ENCODE measurements at regions not wholly inside any gene's neighbourhood (a gene's known extent, or its start where the extent isn't known, plus 50 kb on each side); places are given as distances from the start of the nearest gene placed in this dataset.
"Not testable (repeated sequence)": the region's sequence is repeated elsewhere in the genome, so short reads cannot be mapped to it uniquely, and the experiment has no call there.

- DNase-seq (ENCODE audit: low spot score) = no peak
Measured at GRCh38 chr19:27892500-27892899, 1320.5 kb downstream of the UQCRFS1 start.

- no peak for DNase-seq (ENCODE audit: low spot score)
Measured at GRCh38 chr19:27891411-27891810, 1321.5 kb downstream of the UQCRFS1 start.

GRCh38 chr19:27890696-27891095 is 1322.3 kb downstream of the UQCRFS1 start:
- DNase-seq (ENCODE audit: low spot score) = no peak

- DNase-seq (ENCODE audit: low spot score) = no peak
Measured at GRCh38 chr19:27890206-27890605, 1322.7 kb downstream of the UQCRFS1 start.

- no peak for DNase-seq (ENCODE audit: low spot score)
Measured at GRCh38 chr19:27889156-27889555, 1323.8 kb downstream of the UQCRFS1 start.

GRCh38 chr19:27887946-27888345 is 1325.0 kb downstream of the UQCRFS1 start:
- DNase-seq (ENCODE audit: low spot score) = no peak

GRCh38 chr19:27885359-27885758 is 1327.6 kb downstream of the UQCRFS1 start:
- no peak for DNase-seq (ENCODE audit: low spot score)

GRCh38 chr19:27884376-27884775 is 1328.6 kb downstream of the UQCRFS1 start:
- no peak for DNase-seq (ENCODE audit: low spot score)

GRCh38 chr19:27881213-27881612 is 1331.7 kb downstream of the UQCRFS1 start:
- no peak for DNase-seq (ENCODE audit: low spot score)

- DNase-seq (ENCODE audit: low spot score) = no peak
Measured at GRCh38 chr19:27876976-27877512, 1335.9 kb downstream of the UQCRFS1 start.

- DNase-seq (ENCODE audit: low spot score) = no peak
Measured at GRCh38 chr19:27876489-27876888, 1336.5 kb downstream of the UQCRFS1 start.

- no peak for DNase-seq (ENCODE audit: low spot score)
Measured at GRCh38 chr19:27872370-27872769, 1340.6 kb downstream of the UQCRFS1 start.

GRCh38 chr19:27870293-27870692 is 1342.7 kb downstream of the UQCRFS1 start:
- no peak for DNase-seq (ENCODE audit: low spot score)

- no peak for DNase-seq (ENCODE audit: low spot score)
Measured at GRCh38 chr19:27868007-27868406, 1344.9 kb downstream of the UQCRFS1 start.

GRCh38 chr19:27865927-27866777 is 1346.8 kb downstream of the UQCRFS1 start:
- no peak for DNase-seq (ENCODE audit: low spot score)

- DNase-seq (ENCODE audit: low spot score) = no peak
Measured at GRCh38 chr19:27861411-27861975, 1351.5 kb downstream of the UQCRFS1 start.

GRCh38 chr19:27860309-27860934 is 1352.5 kb downstream of the UQCRFS1 start:
- DNase-seq (ENCODE audit: low spot score) = no peak

GRCh38 chr19:27859689-27860088 is 1353.3 kb downstream of the UQCRFS1 start:
- DNase-seq (ENCODE audit: low spot score) = no peak

GRCh38 chr19:27858981-27859581 is 1353.9 kb downstream of the UQCRFS1 start:
- DNase-seq (ENCODE audit: low spot score) = no peak

- not testable (repeated sequence) for DNase-seq (ENCODE audit: low spot score)
Measured at GRCh38 chr19:27852931-27853330, 1360.0 kb downstream of the UQCRFS1 start.

- DNase-seq (ENCODE audit: low spot score) = no peak
Measured at GRCh38 chr19:27851543-27852060, 1361.3 kb downstream of the UQCRFS1 start.

GRCh38 chr19:27851002-27851481 is 1361.9 kb downstream of the UQCRFS1 start:
- DNase-seq (ENCODE audit: low spot score) = no peak

All from left forelimb (tissue), 1 donor.